K562 (cell line): ENCODE measurements at regions not wholly inside any gene's neighbourhood (a gene's known extent, or its start where the extent isn't known, plus 50 kb on each side); places are given as distances from the start of the nearest gene placed in this dataset.

ENCODE experiments used
- CBX1 ChIP-seq: sonication (generic); IDR thresholded peaks from 2 replicates; pipeline ENCODE4 v1.6.1; 2016; ENCODE audit warnings: antibody characterized with exemption, low read depth, mild to moderate bottlenecking
- EP300 ChIP-seq: IDR thresholded peaks from 2 replicates; pipeline ENCODE4 v1.6.1; 2012; ENCODE audit warnings: low read length, improper control_type of control experiment
- HDAC6 ChIP-seq: IDR thresholded peaks from 2 replicates; pipeline ENCODE4 v1.6.1; 2012; ENCODE audit warnings: low read depth, mild to moderate bottlenecking, control low read depth, inconsistent platforms, low read length, moderate library complexity
- MYC ChIP-seq, 2 experiments: fragments of 250-450 bp in 1 of 2; sonication (Bioruptor Pico) in 1 of 2; IDR thresholded peaks; 2 replicates each; pipeline versions ENCODE4 v1.5.1 to v1.6.1; 2012 to 2021; ENCODE audit warnings: low read depth in 2 of 2, borderline replicate concordance in 1 of 2, improper control_type of control experiment in 1 of 2, low read length in 1 of 2, mild to moderate bottlenecking in 1 of 2, moderate library complexity in 1 of 2
- RAD21 ChIP-seq, 2 experiments: fragments of 250-450 bp in 1 of 2; fragments of 450-650 bp in 1 of 2; sonication (Bioruptor Pico) in 1 of 2; formaldehyde crosslinking in 1 of 2; IDR thresholded peaks in 1 of 2; conservative IDR thresholded peaks in 1 of 2; 2 replicates each; pipeline versions ENCODE4 v1.4.0 to v1.8.0; 2020 to 2022; ENCODE audit warnings: mild to moderate bottlenecking in 2 of 2, moderate library complexity in 1 of 2
- SMC3 ChIP-seq: conservative IDR thresholded peaks from 2 replicates; pipeline ENCODE4 v1.6.1; 2011; ENCODE audit warnings: low read depth, low read length, improper control_type of control experiment; ENCODE audit not compliant: insufficient read depth
- TBP ChIP-seq: optimal IDR thresholded peaks from 2 replicates; pipeline ENCODE3; 2011; ENCODE audit warnings: low read depth, low read length, improper control_type of control experiment
- UBTF ChIP-seq, 2 experiments: IDR thresholded peaks; 2 replicates each; pipeline ENCODE4 v1.6.1; 2012; ENCODE audit warnings: improper control_type of control experiment in 2 of 2, low read depth in 2 of 2, low read length in 2 of 2, borderline replicate concordance in 1 of 2
- ZNF224 ChIP-seq: sonication (generic); formaldehyde crosslinking; IDR thresholded peaks from 2 replicates; pipeline ENCODE4 v1.8.0; 2022; ENCODE audit warnings: mild to moderate bottlenecking, missing genetic modification reagents
- ZNF76 ChIP-seq: fragments of 250-450 bp; sonication (Bioruptor Pico); IDR thresholded peaks from 2 replicates; pipeline ENCODE4 v1.4.0; 2020; ENCODE audit warnings: mild to moderate bottlenecking, moderate library complexity, borderline replicate concordance
- TF ChIP-seq, protein P1 (sequence below): IDR thresholded peaks from 3 replicates; pipeline ENCODE4 v1.6.1; 2011; ENCODE audit warnings: borderline replicate concordance, mild to moderate bottlenecking; ENCODE audit not compliant: insufficient read length, insufficient read depth

DNA sequence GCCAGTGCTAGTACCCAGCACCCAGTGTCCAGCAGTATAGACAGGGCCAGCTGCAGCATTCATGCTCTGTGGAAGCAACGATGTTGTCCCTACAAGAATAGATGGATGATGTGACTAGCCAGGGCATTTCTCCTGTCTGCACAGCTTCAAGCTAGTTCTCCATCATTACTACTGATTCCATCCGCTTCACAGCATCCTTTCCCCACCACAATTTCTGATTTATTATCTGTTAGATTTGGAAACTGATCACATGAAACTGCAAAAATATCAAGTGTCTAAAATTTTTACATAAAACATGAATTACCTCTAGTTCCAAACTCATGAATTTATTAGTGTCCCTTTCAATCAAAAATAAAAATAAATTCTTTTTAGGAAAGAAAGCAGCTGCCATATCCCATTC lies 138.9 kb upstream of the POU2AF2 start:
- no peak for TF ChIP-seq HDAC6
- TF ChIP-seq EP300 = no peak
- TF ChIP-seq CBX1 = no peak
- TF ChIP-seq MYC (IDR thresholded peaks at IDR 0.05; ENCODE audit: low read depth, low read length) = no peak
- no peak for TF ChIP-seq MYC (CRISPR knock-in tag; IDR thresholded peaks at IDR 0.05; ENCODE audit: borderline replicate concordance, low read depth)
- TF ChIP-seq, protein P1, sequence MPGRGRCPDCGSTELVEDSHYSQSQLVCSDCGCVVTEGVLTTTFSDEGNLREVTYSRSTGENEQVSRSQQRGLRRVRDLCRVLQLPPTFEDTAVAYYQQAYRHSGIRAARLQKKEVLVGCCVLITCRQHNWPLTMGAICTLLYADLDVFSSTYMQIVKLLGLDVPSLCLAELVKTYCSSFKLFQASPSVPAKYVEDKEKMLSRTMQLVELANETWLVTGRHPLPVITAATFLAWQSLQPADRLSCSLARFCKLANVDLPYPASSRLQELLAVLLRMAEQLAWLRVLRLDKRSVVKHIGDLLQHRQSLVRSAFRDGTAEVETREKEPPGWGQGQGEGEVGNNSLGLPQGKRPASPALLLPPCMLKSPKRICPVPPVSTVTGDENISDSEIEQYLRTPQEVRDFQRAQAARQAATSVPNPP = no peak
- TF ChIP-seq ZNF76 (CRISPR knock-in tag) = no peak
- no peak for TF ChIP-seq UBTF (IDR thresholded peaks at IDR 0.05; ENCODE audit: borderline replicate concordance in 1 of 2, low read depth in 2 of 2, low read length in 2 of 2)
- no peak for TF ChIP-seq TBP
- no peak for TF ChIP-seq SMC3
- no peak for TF ChIP-seq ZNF224
- no peak for TF ChIP-seq RAD21 (CRISPR knock-in tag; conservative IDR thresholded peaks at IDR 0.05 in 1 of 2, IDR thresholded peaks at IDR 0.05 in 1 of 2)
